ENCODE measurements at regions not wholly inside any gene's neighbourhood (a gene's known extent, or its start where the extent isn't known, plus 50 kb on each side); places are given as distances from the start of the nearest gene placed in this dataset.

- H2AFZ ChIP-seq (ENCODE audit: low read depth, low read length, poor library complexity, severe bottlenecking), result no peak overlapping the region
- ChIA-PET CTCF (no interaction called here), POLR2A (no interaction called here), RAD21 (ENCODE audit: low non-redundant PET in 1 of 2, low total read pairs in 2 of 2, uncharacterized antibody in 2 of 2, unreplicated experiment in 2 of 2) (no interaction called here)
- H4K20me1 ChIP-seq (ENCODE audit: insufficient read depth), result no peaks in the 10 kb centered on the region
- no peaks in the 10 kb centered on the region for H3K36me3 ChIP-seq (ENCODE audit: control insufficient read depth in 1 of 2, insufficient read depth in 2 of 2, low read length in 2 of 2)
- ATAC-seq (no peak), DNase-seq (ENCODE audit: low read depth, low spot score) (no peak)
- H3K27me3 ChIP-seq (ENCODE audit: insufficient read depth, low read length), result no peaks in the 10 kb centered on the region
- H3K9me2 ChIP-seq (ENCODE audit: insufficient read depth), result no peaks in the 10 kb centered on the region
- no peak overlapping the region for H3K27ac ChIP-seq (ENCODE audit: low read depth, low read length)
- H3K9me3 ChIP-seq (ENCODE audit: control insufficient read depth in 1 of 2, insufficient read depth in 1 of 2, low read depth in 1 of 2, low read length in 2 of 2), result no peaks in the 10 kb centered on the region
- no peaks in the 10 kb centered on the region for H3K79me2 ChIP-seq (ENCODE audit: insufficient read depth, low read length)
- BruUV-seq (replicated peaks), result no TSS peak
- no peak for TF ChIP-seq SP1 (IDR thresholded peaks at IDR 0.05; ENCODE audit: low read depth)
- no peak for TF ChIP-seq ZBTB33 (IDR thresholded peaks at IDR 0.05; ENCODE audit: extremely low read depth, insufficient replicate concordance, low read length)
- no peak for TF ChIP-seq EZH2phosphoT487 (IDR thresholded peaks at IDR 0.05; ENCODE audit: borderline replicate concordance)
- TF ChIP-seq, protein P1, sequence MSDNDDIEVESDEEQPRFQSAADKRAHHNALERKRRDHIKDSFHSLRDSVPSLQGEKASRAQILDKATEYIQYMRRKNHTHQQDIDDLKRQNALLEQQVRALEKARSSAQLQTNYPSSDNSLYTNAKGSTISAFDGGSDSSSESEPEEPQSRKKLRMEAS (IDR thresholded peaks at IDR 0.05), result no peak
- no peak for TF ChIP-seq POLR2AphosphoS5 (IDR thresholded peaks at IDR 0.05; ENCODE audit: low read depth, low read length)
- TF ChIP-seq SRF (IDR thresholded peaks at IDR 0.05; ENCODE audit: low read depth), result no peak
- TF ChIP-seq POLR2A (IDR thresholded peaks at IDR 0.05; ENCODE audit: borderline replicate concordance, extremely low read depth, insufficient read depth, insufficient read length), result no peak
- TF ChIP-seq ELF1 (IDR thresholded peaks at IDR 0.05; ENCODE audit: borderline replicate concordance, low read depth), result no peak
- no peak for TF ChIP-seq ZFX (IDR thresholded peaks at IDR 0.05)
- no peak for TF ChIP-seq YY1 (IDR thresholded peaks at IDR 0.05; ENCODE audit: extremely low read depth, insufficient replicate concordance, low read depth, low read length)
- TF ChIP-seq EGR1 (IDR thresholded peaks at IDR 0.05; ENCODE audit: low read depth), result no peak
- TF ChIP-seq, protein P2, sequence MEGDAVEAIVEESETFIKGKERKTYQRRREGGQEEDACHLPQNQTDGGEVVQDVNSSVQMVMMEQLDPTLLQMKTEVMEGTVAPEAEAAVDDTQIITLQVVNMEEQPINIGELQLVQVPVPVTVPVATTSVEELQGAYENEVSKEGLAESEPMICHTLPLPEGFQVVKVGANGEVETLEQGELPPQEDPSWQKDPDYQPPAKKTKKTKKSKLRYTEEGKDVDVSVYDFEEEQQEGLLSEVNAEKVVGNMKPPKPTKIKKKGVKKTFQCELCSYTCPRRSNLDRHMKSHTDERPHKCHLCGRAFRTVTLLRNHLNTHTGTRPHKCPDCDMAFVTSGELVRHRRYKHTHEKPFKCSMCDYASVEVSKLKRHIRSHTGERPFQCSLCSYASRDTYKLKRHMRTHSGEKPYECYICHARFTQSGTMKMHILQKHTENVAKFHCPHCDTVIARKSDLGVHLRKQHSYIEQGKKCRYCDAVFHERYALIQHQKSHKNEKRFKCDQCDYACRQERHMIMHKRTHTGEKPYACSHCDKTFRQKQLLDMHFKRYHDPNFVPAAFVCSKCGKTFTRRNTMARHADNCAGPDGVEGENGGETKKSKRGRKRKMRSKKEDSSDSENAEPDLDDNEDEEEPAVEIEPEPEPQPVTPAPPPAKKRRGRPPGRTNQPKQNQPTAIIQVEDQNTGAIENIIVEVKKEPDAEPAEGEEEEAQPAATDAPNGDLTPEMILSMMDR (IDR thresholded peaks at IDR 0.05 in 2 of 3, conservative IDR thresholded peaks at IDR 0.05 in 1 of 3; ENCODE audit: borderline replicate concordance in 1 of 3, insufficient read depth in 1 of 3, low read depth in 2 of 3, low read length in 2 of 3), result no peak
- no peak for TF ChIP-seq RAD21 (IDR thresholded peaks at IDR 0.05; ENCODE audit: low read depth)
- no peak for TF ChIP-seq CBX3 (IDR thresholded peaks at IDR 0.05; ENCODE audit: low read depth)
- no peak overlapping the region for H3K4me3 ChIP-seq (replicated peaks in 1 of 2; ENCODE audit: low read depth in 1 of 2, low read length in 2 of 2)
- intact Hi-C loops (cut with micrococcal nuclease), result no loop called here
- H3K4me2 ChIP-seq (ENCODE audit: low read length), result no peak overlapping the region
- no peaks in the 10 kb centered on the region for H3K4me1 ChIP-seq (ENCODE audit: control insufficient read depth in 1 of 2, insufficient read depth in 2 of 2, low read length in 2 of 2)
- H3K9ac ChIP-seq (ENCODE audit: low read length), result no peak overlapping the region
Observed at GRCh38 chr11:70838198-70838597, 414.2 kb downstream of the SHANK2 start.
